Ovary (tissue), 3 donors: ENCODE measurements at regions not wholly inside any gene's neighbourhood (a gene's known extent, or its start where the extent isn't known, plus 50 kb on each side); places are given as distances from the start of the nearest gene placed in this dataset.

Experiments used
- CTCF ChIP-seq, 3 donors: fragments of 450-650 bp in 2 of 3; fragments of 200-600 bp in 1 of 3; IDR thresholded peaks; one replicate each; pipeline versions ENCODE4 v1.5.1 to v1.8.0; 2016 to 2022; ENCODE audit warnings: antibody characterized with exemption in 3 of 3, mild to moderate bottlenecking in 1 of 3
- POLR2A ChIP-seq: fragments of 450-650 bp; IDR thresholded peaks from one replicate; pipeline ENCODE4 v1.6.1; 2017; ENCODE audit warnings: antibody characterized with exemption, mild to moderate bottlenecking, moderate library complexity
- donor health status: DM: no; HTN: no; CAD: no.

DNA sequence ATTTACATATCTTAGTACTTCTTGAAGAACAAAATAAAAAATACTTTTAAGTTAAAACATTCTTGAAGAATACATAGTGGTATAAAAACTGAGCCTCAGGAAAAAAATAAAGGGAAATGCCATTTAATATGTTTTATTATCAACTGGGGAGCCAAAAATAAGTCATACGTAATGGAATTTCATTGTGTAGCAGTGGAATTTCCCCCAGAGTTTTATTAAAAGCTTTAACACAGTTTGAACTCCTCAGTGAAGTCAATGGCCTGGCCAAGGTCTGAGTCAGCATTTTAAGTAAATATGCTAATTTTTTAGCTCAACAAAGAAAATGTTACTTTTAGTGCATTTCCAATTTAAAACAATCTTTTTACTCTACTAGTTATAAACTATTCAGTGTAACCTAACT lies 350.1 kb upstream of the ATP2B1 start:
- TF ChIP-seq CTCF (IDR thresholded peaks at IDR 0.05) (no peak), POLR2A (no peak)
